Erythroblast (primary cell): ENCODE measurements at regions not wholly inside any gene's neighbourhood (a gene's known extent, or its start where the extent isn't known, plus 50 kb on each side); places are given as distances from the start of the nearest gene placed in this dataset.

Source experiments
- GATA1 ChIP-seq: IDR thresholded peaks from 2 replicates; pipeline ENCODE4 v1.6.1; 2011; ENCODE audit warnings: low read depth, mild to moderate bottlenecking, control low read depth, low read length, moderate library complexity
- POLR2A ChIP-seq: IDR thresholded peaks from 2 replicates; pipeline ENCODE4 v1.6.1; 2011; ENCODE audit warnings: mild to moderate bottlenecking, low read length

DNA sequence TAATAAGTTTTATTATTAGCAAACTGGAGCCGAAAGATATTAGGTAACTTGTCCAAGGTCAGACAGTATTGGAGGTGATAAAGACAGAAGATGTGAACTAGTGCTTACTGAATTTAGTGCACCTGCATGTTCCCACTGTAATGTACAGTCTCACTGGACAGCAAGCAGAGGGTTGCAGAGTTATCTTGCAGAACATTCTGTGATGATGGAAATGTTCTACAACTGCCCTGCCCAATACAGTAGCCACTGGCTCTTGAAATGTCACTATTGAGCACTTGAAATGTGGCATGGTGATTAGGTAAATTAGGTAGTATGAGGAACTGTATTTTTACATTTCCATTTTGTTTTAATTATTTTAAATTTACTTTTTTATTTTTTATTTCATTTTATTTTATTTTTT lies 356.6 kb downstream of the EPHA4 start:
- no peak for TF ChIP-seq GATA1
- no peak for TF ChIP-seq POLR2A
